GM23248 (cell line): ENCODE measurements at regions not wholly inside any gene's neighbourhood (a gene's known extent, or its start where the extent isn't known, plus 50 kb on each side); places are given as distances from the start of the nearest gene placed in this dataset.

Experiments used
- DNase-seq: peaks from one replicate; pipeline ENCODE4 v3.0.0-alpha.2; 2015
- H2AFZ ChIP-seq: fragments of 200-600 bp; sonication (generic); 2 replicates; pipeline ENCODE4 v1.6.1; 2016; ENCODE audit warnings: antibody characterized with exemption
- H3F3A ChIP-seq: fragments of 200-600 bp; sonication (generic); 2 replicates; pipeline ENCODE4 v1.6.1; 2016; ENCODE audit warnings: mild to moderate bottlenecking, antibody characterized with exemption, mixed run types; ENCODE audit not compliant: insufficient read depth
- H3K27ac ChIP-seq: fragments of 200-600 bp; sonication (generic); 2 replicates; pipeline ENCODE4 v1.5.1; 2016; ENCODE audit warnings: mild to moderate bottlenecking
- H3K27me3 ChIP-seq: fragments of 200-600 bp; sonication (generic); replicated peaks from 2 replicates; pipeline ENCODE4 v1.6.1; 2016; ENCODE audit warnings: mild to moderate bottlenecking; ENCODE audit not compliant: insufficient read depth
- H3K36me3 ChIP-seq: fragments of 200-600 bp; sonication (generic); 2 replicates; pipeline ENCODE4 v1.6.1; 2016; ENCODE audit warnings: low read depth, mild to moderate bottlenecking
- H3K4me1 ChIP-seq: fragments of 200-600 bp; sonication (generic); 2 replicates; pipeline ENCODE4 v1.6.1; 2016; ENCODE audit warnings: mild to moderate bottlenecking; ENCODE audit not compliant: insufficient read depth
- H3K4me2 ChIP-seq: fragments of 200-600 bp; sonication (generic); one replicate; pipeline ENCODE4 v1.6.1; 2016; ENCODE audit warnings: mild to moderate bottlenecking; ENCODE audit not compliant: unreplicated experiment
- H3K4me3 ChIP-seq: fragments of 200-600 bp; sonication (generic); 2 replicates; pipeline ENCODE4 v1.5.1; 2016; ENCODE audit warnings: mild to moderate bottlenecking
- H3K79me2 ChIP-seq: fragments of 200-600 bp; sonication (generic); 2 replicates; pipeline ENCODE4 v1.6.1; 2016; ENCODE audit warnings: mild to moderate bottlenecking; ENCODE audit not compliant: insufficient read depth
- H3K9ac ChIP-seq: fragments of 200-600 bp; sonication (generic); 2 replicates; pipeline ENCODE4 v1.6.1; 2016; ENCODE audit warnings: mild to moderate bottlenecking
- H3K9me2 ChIP-seq: fragments of 200-600 bp; sonication (generic); 2 replicates; pipeline ENCODE4 v1.6.1; 2016; ENCODE audit warnings: mixed run types, mild to moderate bottlenecking, moderate library complexity; ENCODE audit not compliant: insufficient read depth
- H3K9me3 ChIP-seq: fragments of 200-600 bp; sonication (generic); one replicate; pipeline ENCODE4 v1.6.1; 2017; ENCODE audit warnings: low read depth
- H4K20me1 ChIP-seq: fragments of 200-600 bp; sonication (generic); 2 replicates; pipeline ENCODE4 v1.6.0; 2016; ENCODE audit not compliant: insufficient read depth
- EZH2 ChIP-seq: fragments of 200-600 bp; sonication (generic); IDR thresholded peaks from 2 replicates; pipeline ENCODE4 v1.6.1; 2018; ENCODE audit warnings: antibody characterized with exemption, mild to moderate bottlenecking; ENCODE audit not compliant: insufficient read depth, poor library complexity, severe bottlenecking
- EZH2phosphoT487 ChIP-seq: fragments of 200-600 bp; sonication (generic); IDR thresholded peaks from 2 replicates; pipeline ENCODE4 v1.6.1; 2018; ENCODE audit warnings: antibody characterized with exemption, moderate library complexity, mild to moderate bottlenecking, low read depth; ENCODE audit not compliant: insufficient read depth
- WGBS, 2 experiments: methylation state at CpG; one replicate each; pipeline ENCODE4 v1.1.6; 2015 to 2017; ENCODE audit warnings: low lambda C conversion rate in 2 of 2, low coverage in 1 of 2; ENCODE audit errors: missing lambda C conversion rate in 2 of 2; 5-methylcytosine and 5-hydroxymethylcytosine counted together
- in situ Hi-C: fragments of 300-500 bp; cut with MboI; formaldehyde crosslinking; loops from 2 replicates; pipeline ENCODE4 v1.15.0; 2020

GRCh38 chr13:107874456-107874855, 340.9 kb downstream of the LIG4 start:
- WGBS, 2 experiments = 95% methylated on average over 3 of the region's 3 CpGs
- no peaks in the 10 kb centered on the region for H3K4me1 ChIP-seq
- peaks cover 7% of the 10 kb centered on the region; the same call in 1 of the 2 replicates for H3K27me3 ChIP-seq
- H3K9me2 ChIP-seq = no peaks in the 10 kb centered on the region
- H3K4me2 ChIP-seq = no peak overlapping the region
- no peak for DNase-seq
- H3K4me3 ChIP-seq = no peak overlapping the region
- no peaks in the 10 kb centered on the region for H4K20me1 ChIP-seq
- no peak overlapping the region for H3K9ac ChIP-seq
- no peaks in the 10 kb centered on the region for H3K9me3 ChIP-seq
- TF ChIP-seq EZH2phosphoT487 (no peak), EZH2 (no peak)
- in situ Hi-C loops = loop anchor here (10.0 to 25.0 kb wide), 2 partner anchors 212 to 670 kb away; no protein-coding TSS in a partner anchor
- no peaks in the 10 kb centered on the region for H3K36me3 ChIP-seq
- no peak overlapping the region for H3K27ac ChIP-seq
- no peaks in the 10 kb centered on the region for H3K79me2 ChIP-seq
- H2AFZ ChIP-seq = no peak overlapping the region
- no peaks in the 10 kb centered on the region for H3F3A ChIP-seq

GRCh38 chr13:107873926-107874325, 341.4 kb downstream of the LIG4 start:
- no peaks in the 10 kb centered on the region for H3K36me3 ChIP-seq
- H3K4me2 ChIP-seq = no peak overlapping the region
- peak; percentile 18 for DNase-seq
- H3K4me1 ChIP-seq = no peaks in the 10 kb centered on the region
- H3K9me3 ChIP-seq = no peaks in the 10 kb centered on the region
- in situ Hi-C loops = loop anchor here (10.0 to 25.0 kb wide), 2 partner anchors 212 to 669 kb away; no protein-coding TSS in a partner anchor
- no peak overlapping the region for H2AFZ ChIP-seq
- no peak overlapping the region for H3K9ac ChIP-seq
- no peaks in the 10 kb centered on the region for H3F3A ChIP-seq
- no peaks in the 10 kb centered on the region for H4K20me1 ChIP-seq
- WGBS, 2 experiments = 59% methylated on average over 5 of the region's 5 CpGs
- peaks cover 6% of the 10 kb centered on the region; the same call in 1 of the 2 replicates for H3K27me3 ChIP-seq
- no peak for TF ChIP-seq EZH2
- no peak for TF ChIP-seq EZH2phosphoT487
- H3K9me2 ChIP-seq = no peaks in the 10 kb centered on the region
- no peaks in the 10 kb centered on the region for H3K79me2 ChIP-seq
- H3K4me3 ChIP-seq = no peak overlapping the region
- no peak overlapping the region for H3K27ac ChIP-seq

GRCh38 chr13:107870400-107870799, 344.9 kb downstream of the LIG4 start:
- no peak overlapping the region for H3K4me2 ChIP-seq
- no peak overlapping the region for H2AFZ ChIP-seq
- 73 to 79% methylated on average over 4 of the region's 4 CpGs for WGBS, 2 experiments
- TF ChIP-seq EZH2phosphoT487 = no peak
- H3K9me3 ChIP-seq = no peaks in the 10 kb centered on the region
- in situ Hi-C loops = loop anchor here (10.0 to 25.0 kb wide), 2 partner anchors 208 to 666 kb away; no protein-coding TSS in a partner anchor
- H3K36me3 ChIP-seq = no peaks in the 10 kb centered on the region
- no peak overlapping the region for H3K9ac ChIP-seq
- H3K27ac ChIP-seq = no peak overlapping the region
- no peaks in the 10 kb centered on the region for H3K4me1 ChIP-seq
- peaks cover 5% of the 10 kb centered on the region for H3K79me2 ChIP-seq
- no peaks in the 10 kb centered on the region for H3K9me2 ChIP-seq
- H3F3A ChIP-seq = no peaks in the 10 kb centered on the region
- no peak overlapping the region for H3K4me3 ChIP-seq
- no peaks in the 10 kb centered on the region for H3K27me3 ChIP-seq
- H4K20me1 ChIP-seq = no peaks in the 10 kb centered on the region
- DNase-seq = no peak

GRCh38 chr13:107867701-107868661, 347.4 kb downstream of the LIG4 start:
- H3K4me1 ChIP-seq = peaks cover 19% of the 10 kb centered on the region
- H3K27ac ChIP-seq = peak overlapping the region; percentile 74

More at GRCh38 chr13:107867701-107868661, 347.4 kb downstream of the LIG4 start:
- peak overlapping the region; percentile 98 for H3K4me3 ChIP-seq
- in situ Hi-C loops = loop anchor here (5.0 to 25.0 kb wide), 2 partner anchors 206 to 496 kb away; no protein-coding TSS in a partner anchor
- peak overlapping the region; percentile 87 for H3K4me2 ChIP-seq
- no peaks in the 10 kb centered on the region for H3K9me2 ChIP-seq
- H3K9me3 ChIP-seq = no peaks in the 10 kb centered on the region
- 1% methylated on average over 65 to 79 of the region's 81 CpGs for WGBS, 2 experiments
- H3F3A ChIP-seq = no peaks in the 10 kb centered on the region
- H3K9ac ChIP-seq = peak overlapping the region; percentile 83
- no peaks in the 10 kb centered on the region for H3K27me3 ChIP-seq
- peak overlapping the region; percentile 96 for H2AFZ ChIP-seq
- peak; percentile 84 for DNase-seq
- no peaks in the 10 kb centered on the region for H3K36me3 ChIP-seq
- TF ChIP-seq EZH2 (no peak), EZH2phosphoT487 (no peak)
- H3K79me2 ChIP-seq = peaks cover 29% of the 10 kb centered on the region
- H4K20me1 ChIP-seq = peaks cover 10% of the 10 kb centered on the region; the same call in 1 of the 2 replicates
